Retina (tissue), 1 donor: ENCODE measurements at regions not wholly inside any gene's neighbourhood (a gene's known extent, or its start where the extent isn't known, plus 50 kb on each side); places are given as distances from the start of the nearest gene placed in this dataset.
"Not testable (repeated sequence)": the region's sequence is repeated elsewhere in the genome, so short reads cannot be mapped to it uniquely, and the experiment has no call there.

Experiments
- DNase-seq: peaks from one replicate; pipeline ENCODE4 v3.0.0-alpha.2; 2016

- no peak for DNase-seq
Observed at GRCh38 chr7:410395-410910, 109.2 kb downstream of the PDGFA start.

- DNase-seq, result not testable (repeated sequence)
Observed at GRCh38 chr7:411116-411515, 108.5 kb downstream of the PDGFA start.

DNA sequence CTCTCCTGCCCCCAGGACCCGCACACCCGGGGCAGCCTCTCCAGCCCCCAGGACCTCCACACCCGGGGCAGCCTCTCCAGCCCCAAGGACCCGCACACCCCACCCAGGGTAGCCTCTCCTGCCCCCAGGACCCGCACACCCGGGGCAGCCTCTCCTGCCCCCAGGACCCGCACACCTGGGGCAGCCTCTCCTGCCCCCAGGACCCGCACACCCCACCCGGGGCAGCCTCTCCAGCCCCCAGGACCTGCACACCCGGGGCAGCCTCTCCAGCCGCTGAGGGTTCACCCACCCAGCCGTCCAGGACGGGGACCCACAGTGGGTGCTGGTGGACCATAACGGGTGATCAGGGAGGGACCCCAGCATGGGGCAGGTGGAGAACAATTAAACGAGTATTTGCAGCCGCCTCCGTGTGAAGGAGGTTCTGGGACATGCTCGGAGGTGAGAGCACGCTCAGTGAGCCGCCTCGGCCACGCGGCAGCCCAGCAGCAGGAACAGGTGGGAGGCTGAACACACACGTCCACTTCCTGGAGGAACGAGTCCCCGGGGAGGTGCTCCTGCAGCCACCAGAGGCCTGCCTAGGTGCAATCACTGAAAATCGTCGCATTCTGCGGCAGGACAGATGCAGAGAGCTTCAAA lies 107.9 kb downstream of the PDGFA start:
- DNase-seq, result no peak

DNA sequence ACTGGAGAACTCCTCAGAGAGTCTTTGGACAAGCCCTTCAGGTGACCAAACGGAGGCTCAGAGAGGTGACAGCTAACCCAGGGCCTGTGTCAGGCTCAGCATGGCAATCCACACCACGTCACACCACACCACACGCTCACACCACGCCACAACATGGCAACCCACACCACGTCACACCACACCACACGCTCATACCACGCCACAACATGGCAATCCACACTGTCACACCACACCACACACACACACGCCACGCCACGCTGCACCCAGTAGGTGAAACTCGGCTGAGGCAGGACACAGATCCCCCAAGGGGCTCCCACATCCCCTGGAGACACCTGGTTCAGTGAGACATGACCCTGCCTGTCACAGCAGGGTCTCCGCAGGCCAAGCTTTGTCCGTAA lies 107.3 kb downstream of the PDGFA start:
- no peak for DNase-seq

DNA sequence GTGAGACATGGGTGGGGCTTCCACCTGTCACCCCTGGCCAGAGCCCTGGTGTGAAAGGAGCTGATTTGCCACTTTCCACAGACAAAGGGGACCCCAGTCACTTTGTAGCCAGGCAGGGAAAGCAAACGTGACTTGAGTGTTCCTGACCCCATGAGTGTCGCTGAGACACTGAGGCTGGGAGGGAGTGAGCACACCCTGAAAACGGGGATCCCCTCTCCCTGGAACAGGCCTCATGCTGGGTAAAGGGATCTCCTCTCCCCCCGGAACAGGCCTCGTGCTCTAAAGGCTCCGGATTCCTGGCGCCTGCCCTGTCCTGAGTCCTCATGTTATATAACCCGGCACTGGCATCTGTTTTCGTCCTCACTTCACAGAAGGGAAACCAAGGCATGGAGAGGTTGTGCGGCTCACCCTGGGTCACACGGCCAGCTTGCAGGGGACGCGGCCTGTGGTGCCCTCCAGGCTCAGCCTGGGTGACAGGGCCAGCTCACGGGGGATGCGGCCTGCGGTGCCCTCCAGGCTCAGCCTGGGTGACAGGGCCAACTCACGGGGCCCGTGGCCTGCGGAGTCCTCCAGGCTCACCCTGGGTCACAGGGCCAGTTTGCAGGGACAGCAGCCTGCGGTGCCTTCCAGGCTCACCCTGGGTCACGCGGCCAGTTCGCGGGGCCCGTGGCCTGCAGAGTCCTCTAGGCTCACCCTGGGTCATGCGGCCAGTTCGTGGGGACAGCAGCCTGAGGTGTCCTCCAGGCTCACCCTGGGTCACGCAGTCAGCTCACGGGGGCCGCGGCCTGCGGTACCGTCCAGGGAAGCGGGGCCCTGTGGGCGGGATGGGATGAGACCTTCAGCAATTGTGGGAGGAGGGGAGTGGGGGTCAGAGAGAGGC lies 104.7 kb downstream of the PDGFA start:
- DNase-seq, result no peak

GRCh38 chr7:415646-416525 lies 103.8 kb downstream of the PDGFA start:
- DNase-seq, result no peak

DNA sequence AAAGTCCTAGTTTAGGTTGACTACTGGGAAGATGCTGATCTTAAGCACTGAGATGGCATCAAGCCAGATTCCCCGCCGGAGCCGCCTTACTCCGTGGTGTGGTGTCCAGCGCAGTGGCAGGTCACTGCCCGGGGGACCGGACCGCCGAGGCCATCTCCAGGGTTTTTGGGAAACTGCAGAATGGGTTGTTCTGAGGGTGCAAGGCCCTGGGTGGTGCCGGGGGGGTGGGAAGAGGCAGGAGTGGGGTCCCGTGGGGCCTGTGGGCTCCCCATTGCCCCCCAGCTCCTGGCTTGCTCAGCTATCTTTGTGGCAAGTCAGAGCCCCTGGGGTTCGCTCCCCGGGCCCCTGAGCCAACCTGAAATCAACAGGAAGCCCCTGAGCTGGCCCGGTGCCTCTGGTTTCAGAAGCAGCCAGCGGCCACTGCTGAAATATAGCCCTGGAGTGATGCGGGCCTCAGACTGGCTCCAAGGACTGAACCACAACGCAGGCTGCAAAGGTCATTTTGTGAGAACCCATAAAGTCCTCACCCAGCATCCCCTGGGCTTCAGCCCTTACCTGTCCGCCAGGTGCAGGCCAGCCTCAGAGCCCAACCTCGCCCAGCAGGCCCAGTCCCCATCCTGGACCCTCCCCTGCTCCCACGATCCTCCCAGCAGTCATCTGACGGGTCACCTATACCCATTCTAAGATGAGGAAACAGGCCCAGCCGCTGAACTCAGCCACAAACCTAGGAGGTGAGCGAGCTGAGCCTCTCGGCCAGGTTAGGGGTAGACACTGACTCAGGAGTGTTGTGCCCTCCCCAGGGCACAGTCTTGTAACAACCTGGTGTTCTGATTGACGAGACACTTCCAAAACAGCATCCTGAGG lies 102.7 kb downstream of the PDGFA start:
- no peak for DNase-seq

- no peak for DNase-seq
Observed at GRCh38 chr7:417625-417889, 102.1 kb downstream of the PDGFA start.

DNA sequence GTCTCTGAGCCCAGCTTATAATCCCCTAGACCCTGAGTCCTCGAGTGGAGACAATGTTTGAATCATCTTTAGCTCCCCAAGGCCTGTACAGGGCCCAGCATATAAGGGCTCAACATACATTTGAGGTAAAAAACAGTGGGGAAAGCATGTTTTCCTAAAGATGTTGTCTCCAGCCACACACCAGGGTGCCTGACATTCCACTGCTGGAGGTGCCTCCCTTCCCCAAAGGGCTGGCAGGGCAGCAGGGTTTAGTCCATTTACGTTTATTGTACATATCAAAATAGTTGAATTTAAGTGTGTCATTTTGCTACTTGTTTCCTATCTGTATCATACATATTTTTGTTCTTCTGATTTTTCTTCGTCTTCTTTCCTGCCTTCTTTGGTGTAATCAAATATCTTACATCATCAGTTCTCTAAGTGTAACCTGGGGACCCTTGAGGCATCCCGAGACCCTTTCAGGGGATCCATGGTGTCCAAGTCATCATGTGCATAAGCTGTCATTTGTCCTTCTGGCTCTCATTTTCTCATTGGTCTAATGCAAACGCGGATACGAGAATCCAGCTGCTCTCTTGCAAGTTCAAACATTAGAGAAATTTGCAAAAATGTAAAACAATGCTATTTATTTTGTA lies 101.6 kb downstream of the PDGFA start:
- DNase-seq, result no peak

DNA sequence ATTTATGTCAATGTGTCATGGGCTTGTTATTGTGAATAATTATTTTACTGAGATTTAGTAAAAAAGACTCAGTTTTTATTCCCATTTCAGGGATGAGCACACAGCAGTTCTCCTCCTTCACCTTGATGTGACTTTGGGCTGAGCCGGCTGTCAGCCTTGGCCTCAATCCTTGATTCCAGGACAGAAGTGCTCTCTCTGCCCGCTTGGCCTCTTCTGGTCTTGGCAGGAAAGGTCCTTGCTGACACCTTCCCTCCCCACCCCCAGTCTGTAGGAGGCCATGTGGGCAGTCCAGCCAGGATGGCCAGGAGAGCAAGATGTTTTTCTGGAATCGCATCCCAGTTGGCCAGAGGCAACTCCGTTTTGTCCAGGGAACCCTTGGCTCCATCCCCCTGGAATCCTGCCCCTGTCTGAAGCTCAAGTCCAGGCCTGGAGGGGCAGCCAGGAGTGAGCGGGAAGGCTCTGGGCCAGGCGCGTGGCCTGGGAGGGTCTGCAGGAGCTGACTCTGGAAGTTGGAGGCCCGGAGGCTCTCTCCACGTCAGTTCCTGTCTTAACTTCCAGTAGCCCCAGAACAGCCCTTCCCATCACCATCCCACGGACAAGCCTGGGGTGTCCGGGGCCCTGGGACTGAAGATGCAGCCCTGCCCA lies 100.9 kb downstream of the PDGFA start:
- no peak for DNase-seq

DNA sequence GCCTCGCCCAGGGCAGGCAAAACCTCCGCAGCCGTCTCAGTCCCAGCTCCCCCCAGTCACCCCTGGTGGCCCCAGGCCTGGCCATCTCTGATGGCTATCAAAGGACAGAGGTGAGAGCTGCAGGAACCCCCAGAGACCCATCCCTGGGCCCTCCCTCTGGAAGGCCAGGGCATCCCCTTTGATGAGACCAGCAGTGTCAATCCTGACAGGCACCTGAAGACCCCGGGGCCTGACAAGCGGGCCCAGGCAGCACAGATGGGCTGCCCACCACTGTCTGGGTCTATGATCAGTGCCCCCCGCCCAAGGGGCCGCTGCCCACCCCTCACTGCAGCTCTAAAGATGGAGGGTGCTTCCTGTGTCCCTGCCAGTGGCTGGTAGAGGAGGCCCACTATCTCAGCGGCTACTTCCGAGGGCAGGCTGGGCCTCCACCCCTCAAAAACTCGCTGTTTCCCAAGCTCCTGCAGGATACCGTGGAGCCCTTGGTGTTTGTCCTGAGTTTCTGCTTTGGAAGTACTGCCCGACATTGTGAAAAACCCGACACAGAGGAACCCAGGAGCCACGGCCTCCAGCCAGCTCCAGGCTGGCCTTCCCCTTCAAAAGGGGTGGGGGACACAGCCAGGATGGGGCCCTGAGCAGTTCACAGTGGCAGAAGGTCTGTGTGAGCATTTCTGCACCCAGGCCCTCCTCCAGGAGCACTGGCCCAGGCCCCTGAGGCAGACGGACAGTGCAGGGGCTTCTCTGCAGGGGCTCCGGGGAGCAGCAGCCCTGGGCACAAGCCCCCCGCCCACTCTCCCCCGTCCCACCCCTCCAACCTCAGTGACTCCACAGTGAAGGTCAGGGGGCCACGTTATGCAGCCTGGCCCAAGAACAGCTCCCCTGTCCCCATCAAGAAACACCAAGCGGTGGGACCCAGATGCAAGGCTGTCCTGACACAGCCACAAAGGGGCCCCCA lies 99.2 kb downstream of the PDGFA start:
- DNase-seq, result no peak

DNA sequence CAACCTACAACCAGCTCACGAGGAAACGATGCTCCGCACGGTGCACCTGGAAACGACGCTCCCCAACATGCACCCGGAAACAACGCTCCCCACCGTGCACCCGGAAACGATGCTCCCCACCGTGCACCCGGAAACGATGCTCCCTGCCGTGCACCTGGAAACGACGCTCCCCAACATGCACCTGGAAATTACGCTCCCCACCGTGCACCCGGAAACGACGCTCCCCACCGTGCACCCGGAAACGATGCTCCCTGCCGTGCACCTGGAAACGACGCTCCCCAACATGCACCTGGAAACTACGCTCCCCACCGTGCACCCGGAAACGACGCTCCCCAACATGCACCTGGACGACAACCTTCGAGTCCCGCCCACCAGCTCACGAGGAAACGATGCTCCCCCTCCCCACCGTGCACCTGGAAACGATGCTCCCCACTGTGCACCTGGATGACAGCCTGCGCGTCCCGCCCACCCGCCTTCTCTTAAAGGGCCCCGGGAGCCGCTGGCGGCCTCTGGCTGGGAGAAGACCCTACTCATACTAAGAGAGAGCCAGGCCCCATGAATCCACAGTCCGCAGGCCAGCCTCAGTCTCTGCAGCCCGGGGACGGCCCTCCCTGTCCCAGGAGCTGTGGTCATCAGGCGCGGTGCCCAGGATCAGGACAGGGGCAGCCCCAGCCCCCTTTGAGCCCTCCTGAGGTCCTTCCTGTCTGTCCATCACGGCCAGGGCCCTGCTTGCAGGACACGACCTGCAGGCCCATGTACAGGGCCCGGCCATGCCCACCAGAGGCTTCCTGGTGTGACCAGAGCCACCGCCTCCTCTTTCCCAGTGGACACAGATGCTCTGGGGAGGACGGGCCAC lies 98.3 kb downstream of the PDGFA start:
- DNase-seq, result no peak

GRCh38 chr7:422191-422885 lies 97.3 kb downstream of the PDGFA start:
- DNase-seq, result no peak

- no peak for DNase-seq
Observed at GRCh38 chr7:422886-423225, 96.8 kb downstream of the PDGFA start.

DNA sequence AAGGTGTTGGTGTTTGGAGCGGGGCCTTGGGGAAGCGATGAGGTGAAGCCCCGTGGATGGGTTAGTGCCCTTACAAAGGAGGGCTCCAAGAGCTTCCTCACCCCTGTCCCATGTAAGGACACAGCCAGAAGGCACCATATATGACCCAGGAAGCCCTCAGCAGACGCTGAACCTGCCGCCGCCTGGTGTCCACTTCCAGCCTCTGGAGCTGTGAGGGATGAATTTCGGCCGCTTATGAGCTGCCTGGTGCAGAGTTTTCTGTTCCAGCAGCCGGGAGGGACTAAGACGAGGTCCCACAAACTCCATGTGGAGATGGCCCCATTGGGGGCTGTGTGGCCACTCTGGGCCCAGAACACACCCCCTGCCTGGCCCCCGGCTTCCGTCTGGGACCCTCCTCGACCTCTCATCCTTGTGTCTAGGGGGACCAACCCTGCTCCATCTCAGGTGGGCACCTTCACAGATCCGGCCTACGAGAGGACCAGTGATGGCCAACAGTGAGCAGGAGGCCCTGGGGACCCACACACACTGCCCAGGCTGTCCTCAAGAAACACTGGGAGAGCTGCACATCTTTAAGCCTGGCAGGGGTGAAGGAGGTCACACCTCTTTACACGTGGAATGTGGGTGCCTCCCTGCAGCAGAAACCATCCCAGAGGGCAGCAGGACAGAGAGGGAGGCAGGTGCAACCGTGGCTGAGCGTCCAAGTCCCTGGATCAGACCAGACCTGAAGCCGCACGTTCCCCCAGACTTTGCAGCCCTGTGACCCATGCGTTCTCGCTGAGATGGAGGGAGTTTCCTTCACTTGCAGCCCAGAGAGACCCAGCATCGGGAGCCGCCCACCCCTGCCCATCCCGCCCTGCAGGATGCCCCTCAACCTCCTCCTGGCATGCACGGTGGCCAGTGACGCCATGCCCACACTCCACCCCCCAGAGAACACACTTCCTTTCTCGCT lies 96.1 kb downstream of the PDGFA start:
- no peak for DNase-seq

DNA sequence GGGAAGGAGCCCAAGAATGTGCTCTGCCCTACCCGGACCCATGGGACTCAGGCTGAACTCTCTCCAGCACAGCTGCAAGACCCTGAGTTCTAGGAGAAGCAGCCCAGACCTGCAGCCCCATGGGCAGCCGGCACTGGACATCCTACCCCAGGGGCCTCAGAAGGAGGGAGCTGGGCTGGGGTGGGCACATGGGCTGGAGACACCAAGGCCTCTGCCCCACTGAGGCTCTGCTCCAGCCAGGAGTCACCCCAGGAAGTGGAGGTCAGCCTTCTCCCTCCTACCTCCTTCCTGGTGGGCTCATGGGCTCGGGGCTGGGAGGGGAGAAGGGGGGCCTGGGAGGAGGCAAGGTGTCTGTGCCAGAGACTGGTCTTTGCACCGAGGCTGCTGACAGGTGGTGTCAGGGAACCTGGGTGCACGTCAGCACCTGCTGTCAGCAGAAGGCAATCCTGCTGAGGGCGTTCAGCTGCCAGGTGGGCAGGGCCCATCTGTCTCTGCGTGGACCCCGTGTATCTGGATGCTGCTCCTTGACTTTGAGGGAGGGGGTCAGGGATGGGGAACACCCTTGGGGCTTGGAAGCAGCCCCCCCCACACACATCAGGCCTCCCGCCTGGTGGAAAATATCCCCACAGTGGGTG lies 95.2 kb downstream of the PDGFA start:
- no peak for DNase-seq
